Amygdala (tissue), 56 donors: ENCODE measurements at regions not wholly inside any gene's neighbourhood (a gene's known extent, or its start where the extent isn't known, plus 50 kb on each side); places are given as distances from the start of the nearest gene placed in this dataset.

Experiments
- DNase-seq, 56 donors: peaks; one replicate each; lab custom pipeline; 2025; lab: John Stamatoyannopoulos, UW

GRCh38 chr9:28158451-28158850 is 585.2 kb upstream of the C9orf72 start:
- DNase-seq: no peak

GRCh38 chr9:28163619-28164018 is 590.3 kb upstream of the C9orf72 start:
- no peak for DNase-seq

- DNase-seq: no peak
Measured at GRCh38 chr9:28166179-28166578, 592.9 kb upstream of the C9orf72 start.

GRCh38 chr9:28177142-28177541 is 603.9 kb upstream of the C9orf72 start:
- DNase-seq: no peak

GRCh38 chr9:28177925-28178324 is 604.6 kb upstream of the C9orf72 start:
- no peak for DNase-seq

- DNase-seq: no peak
Measured at GRCh38 chr9:28179893-28180292, 606.6 kb upstream of the C9orf72 start.

GRCh38 chr9:28190981-28191380 is 617.7 kb upstream of the C9orf72 start:
- DNase-seq: no peak

- no peak for DNase-seq
Measured at GRCh38 chr9:28197653-28198052, 624.4 kb upstream of the C9orf72 start.

GRCh38 chr9:28203036-28203435 is 629.8 kb upstream of the C9orf72 start:
- no peak for DNase-seq

GRCh38 chr9:28206280-28206679 is 633.0 kb upstream of the C9orf72 start:
- no peak for DNase-seq

- no peak for DNase-seq
Measured at GRCh38 chr9:28207657-28208056, 634.4 kb upstream of the C9orf72 start.

GRCh38 chr9:28209130-28209529 is 635.8 kb upstream of the C9orf72 start:
- no peak for DNase-seq

GRCh38 chr9:28212979-28213378 is 639.7 kb upstream of the C9orf72 start:
- DNase-seq: no peak

GRCh38 chr9:28215536-28216299 is 642.4 kb upstream of the C9orf72 start:
- no peak for DNase-seq

GRCh38 chr9:28232686-28233085 is 659.4 kb upstream of the C9orf72 start:
- no peak for DNase-seq

- no peak for DNase-seq
Measured at GRCh38 chr9:28234133-28234893, 661.0 kb upstream of the C9orf72 start.

- no peak for DNase-seq
Measured at GRCh38 chr9:28234894-28235277, 661.6 kb upstream of the C9orf72 start.

- DNase-seq: no peak
Measured at GRCh38 chr9:28249424-28249823, 676.1 kb upstream of the C9orf72 start.

- no peak for DNase-seq
Measured at GRCh38 chr9:28255174-28255573, 681.9 kb upstream of the C9orf72 start.

- DNase-seq: no peak
Measured at GRCh38 chr9:28260330-28260729, 687.0 kb upstream of the C9orf72 start.

- DNase-seq: no peak
Measured at GRCh38 chr9:28264368-28264767, 691.1 kb upstream of the C9orf72 start.

GRCh38 chr9:28267351-28267750 is 694.1 kb upstream of the C9orf72 start:
- DNase-seq: no peak
